Fibroblast of lung (primary cell): ENCODE measurements at regions not wholly inside any gene's neighbourhood (a gene's known extent, or its start where the extent isn't known, plus 50 kb on each side); places are given as distances from the start of the nearest gene placed in this dataset.

Source experiments
- DNase-seq, 2 donors: peaks; one replicate each; pipeline versions ENCODE4 v3.0.0 to v3.0.0-alpha.2; 2010; ENCODE audit warnings: low read depth in 2 of 2
- H2AFZ ChIP-seq: 2 replicates; pipeline ENCODE4 v1.5.1; 2012; ENCODE audit warnings: low read length, control low read depth, inconsistent platforms
- H3K27ac ChIP-seq: 2 replicates; pipeline ENCODE4 v1.5.1; 2011; ENCODE audit warnings: low read length, control low read depth; ENCODE audit not compliant: insufficient read depth
- H3K27me3 ChIP-seq: 2 replicates; pipeline ENCODE4 v1.5.1; 2011; ENCODE audit warnings: mild to moderate bottlenecking, low read length; ENCODE audit not compliant: control insufficient read depth, insufficient read depth
- H3K36me3 ChIP-seq: 2 replicates; pipeline ENCODE4 v1.5.1; 2011; ENCODE audit warnings: low read length; ENCODE audit not compliant: control insufficient read depth, insufficient read depth
- H3K4me1 ChIP-seq: 2 replicates; pipeline ENCODE4 v1.5.1; 2011; ENCODE audit warnings: low read length; ENCODE audit not compliant: control insufficient read depth, insufficient read depth; ENCODE audit errors: extremely low read depth
- H3K4me2 ChIP-seq: 2 replicates; pipeline ENCODE4 v1.5.1; 2011; ENCODE audit warnings: low read length, control low read depth; ENCODE audit not compliant: insufficient read depth; ENCODE audit errors: extremely low read depth
- H3K4me3 ChIP-seq, 4 experiments: fragments of 200-600 bp in 1 of 4; sonication (generic) in 1 of 4; replicated peaks in 1 of 4; 2 replicates each; pipeline ENCODE4 v1.5.1; 2011 to 2016; ENCODE audit warnings: low read length in 4 of 4, low read depth in 3 of 4, mild to moderate bottlenecking in 3 of 4, control low read depth in 2 of 4, inconsistent platforms in 1 of 4, mixed read lengths in 1 of 4; ENCODE audit not compliant: insufficient read depth in 1 of 4; ENCODE audit errors: control extremely low read depth in 1 of 4
- H3K79me2 ChIP-seq: 2 replicates; pipeline ENCODE4 v1.5.1; 2012; ENCODE audit warnings: mild to moderate bottlenecking, low read length, inconsistent platforms; ENCODE audit not compliant: control insufficient read depth, insufficient read depth
- H3K9ac ChIP-seq: 2 replicates; pipeline ENCODE4 v1.5.1; 2011; ENCODE audit warnings: mild to moderate bottlenecking, low read length, control low read depth; ENCODE audit not compliant: insufficient read depth
- H3K9me3 ChIP-seq: 2 replicates; pipeline ENCODE4 v1.5.1; 2012; ENCODE audit warnings: low read depth, low read length; ENCODE audit not compliant: control insufficient read depth, insufficient read depth
- H4K20me1 ChIP-seq: 2 replicates; pipeline ENCODE4 v1.5.1; 2011; ENCODE audit warnings: low read length; ENCODE audit not compliant: control insufficient read depth, insufficient read depth; ENCODE audit errors: extremely low read depth
- CTCF ChIP-seq, 2 donors: IDR thresholded peaks in 1 of 2; conservative IDR thresholded peaks in 1 of 2; 1 replicate in 1 of 2; 2 replicates in 1 of 2; pipeline ENCODE4 v1.5.1; 2011 to 2012; ENCODE audit warnings: low read length in 2 of 2, control low read depth in 1 of 2, inconsistent platforms in 1 of 2, low read depth in 1 of 2, mild to moderate bottlenecking in 1 of 2
- EZH2 ChIP-seq: IDR thresholded peaks from 2 replicates; pipeline ENCODE4 v1.5.1; 2012; ENCODE audit warnings: low read length, control low read depth, mild to moderate bottlenecking; ENCODE audit errors: missing control alignments

DNA sequence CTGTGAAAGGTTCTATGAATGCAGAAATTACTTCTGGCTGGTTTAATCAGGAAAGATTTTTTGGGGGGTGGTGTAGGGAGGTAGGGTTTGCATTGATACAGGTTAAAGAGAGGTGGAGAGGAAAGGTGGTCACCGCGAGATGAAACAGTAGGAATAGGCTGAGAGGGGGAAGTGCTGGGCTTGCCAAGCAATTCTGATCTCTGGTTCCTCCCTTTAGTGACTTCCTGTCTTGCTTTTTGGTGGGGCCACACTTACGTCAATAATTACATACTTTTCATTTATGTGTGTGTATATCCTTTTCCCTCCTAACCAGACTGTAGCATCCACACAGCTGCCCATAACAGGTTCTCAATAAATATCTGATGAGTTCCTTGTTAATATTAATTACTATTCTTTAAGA, 120.0 kb downstream of the CTNND1 start:
- Histone ChIP-seq H3K4me2 (no peak overlapping the region), H3K36me3 (no peaks in the 10 kb centered on the region), H3K79me2 (no peaks in the 10 kb centered on the region), H3K4me3 (no peak overlapping the region), H3K4me1 (no peaks in the 10 kb centered on the region), H2AFZ (no peak overlapping the region), H3K27me3 (no peaks in the 10 kb centered on the region), H3K9ac (no peak overlapping the region), H3K9me3 (no peaks in the 10 kb centered on the region), H4K20me1 (no peaks in the 10 kb centered on the region), H3K27ac (no peak overlapping the region)
- TF ChIP-seq EZH2, result no peak
- TF ChIP-seq CTCF (conservative IDR thresholded peaks at IDR 0.05 in 1 of 2, IDR thresholded peaks at IDR 0.05 in 1 of 2; ENCODE audit: low read depth in 1 of 2, low read length in 2 of 2), result no peak
- DNase-seq, result no peak

GRCh38 chr11:57883630-57884029, 122.0 kb downstream of the CTNND1 start:
- Histone ChIP-seq H3K4me1 (no peaks in the 10 kb centered on the region), H3K9ac (no peak overlapping the region), H3K4me3 (no peak overlapping the region), H3K27me3 (no peaks in the 10 kb centered on the region), H4K20me1 (no peaks in the 10 kb centered on the region), H3K36me3 (no peaks in the 10 kb centered on the region), H3K4me2 (no peak overlapping the region), H3K79me2 (no peaks in the 10 kb centered on the region), H3K27ac (no peak overlapping the region), H3K9me3 (no peaks in the 10 kb centered on the region), H2AFZ (no peak overlapping the region)
- no peak for DNase-seq
- TF ChIP-seq EZH2, result no peak
- no peak for TF ChIP-seq CTCF (conservative IDR thresholded peaks at IDR 0.05 in 1 of 2, IDR thresholded peaks at IDR 0.05 in 1 of 2; ENCODE audit: low read depth in 1 of 2, low read length in 2 of 2)

- no peak overlapping the region for H3K27ac ChIP-seq
- TF ChIP-seq CTCF (conservative IDR thresholded peaks at IDR 0.05 in 1 of 2, IDR thresholded peaks at IDR 0.05 in 1 of 2; ENCODE audit: low read depth in 1 of 2, low read length in 2 of 2) (no peak), EZH2 (no peak)
- no peak overlapping the region for H3K9ac ChIP-seq
- no peak overlapping the region for H3K4me2 ChIP-seq
- H2AFZ ChIP-seq, result no peak overlapping the region
- peak in 1 of 2 donors; percentile 24 for DNase-seq
- no peaks in the 10 kb centered on the region for H3K4me1 ChIP-seq
- H3K79me2 ChIP-seq, result no peaks in the 10 kb centered on the region
- H3K9me3 ChIP-seq, result no peaks in the 10 kb centered on the region
- H4K20me1 ChIP-seq, result no peaks in the 10 kb centered on the region
- no peaks in the 10 kb centered on the region for H3K36me3 ChIP-seq
- H3K27me3 ChIP-seq, result no peaks in the 10 kb centered on the region
- H3K4me3 ChIP-seq, result no peak overlapping the region
Measured at GRCh38 chr11:57885298-57886050, 123.9 kb downstream of the CTNND1 start.
